Duodenal mucosa (tissue), 2 donors: ENCODE measurements at regions not wholly inside any gene's neighbourhood (a gene's known extent, or its start where the extent isn't known, plus 50 kb on each side); places are given as distances from the start of the nearest gene placed in this dataset.

Experiments
- H3K27ac ChIP-seq: one replicate; pipeline ENCODE4 v1.7.0; 2013; ENCODE audit warnings: low read depth, low read length
- H3K27me3 ChIP-seq, 2 donors: one replicate each; pipeline ENCODE4 v1.7.0; 2013; ENCODE audit warnings: low read length in 2 of 2, control low read depth in 1 of 2; ENCODE audit not compliant: insufficient read depth in 2 of 2, control insufficient read depth in 1 of 2
- H3K36me3 ChIP-seq, 2 donors: one replicate each; pipeline ENCODE4 v1.7.0; 2013; ENCODE audit warnings: low read length in 2 of 2, control low read depth in 1 of 2; ENCODE audit not compliant: insufficient read depth in 2 of 2, control insufficient read depth in 1 of 2
- H3K4me1 ChIP-seq, 2 donors: one replicate each; pipeline ENCODE4 v1.7.0; 2013; ENCODE audit warnings: low read length in 2 of 2, control low read depth in 1 of 2; ENCODE audit not compliant: insufficient read depth in 2 of 2, control insufficient read depth in 1 of 2
- H3K4me3 ChIP-seq, 2 donors: one replicate each; pipeline ENCODE4 v1.7.0; 2013; ENCODE audit warnings: low read length in 2 of 2, low read depth in 1 of 2
- H3K9ac ChIP-seq, 2 donors: one replicate each; pipeline ENCODE4 v1.7.0; 2013; ENCODE audit warnings: low read length in 2 of 2, low read depth in 1 of 2
- H3K9me3 ChIP-seq, 2 donors: one replicate each; pipeline ENCODE4 v1.7.0; 2013; ENCODE audit warnings: low read length in 2 of 2, control low read depth in 1 of 2; ENCODE audit not compliant: control insufficient read depth in 1 of 2

DNA sequence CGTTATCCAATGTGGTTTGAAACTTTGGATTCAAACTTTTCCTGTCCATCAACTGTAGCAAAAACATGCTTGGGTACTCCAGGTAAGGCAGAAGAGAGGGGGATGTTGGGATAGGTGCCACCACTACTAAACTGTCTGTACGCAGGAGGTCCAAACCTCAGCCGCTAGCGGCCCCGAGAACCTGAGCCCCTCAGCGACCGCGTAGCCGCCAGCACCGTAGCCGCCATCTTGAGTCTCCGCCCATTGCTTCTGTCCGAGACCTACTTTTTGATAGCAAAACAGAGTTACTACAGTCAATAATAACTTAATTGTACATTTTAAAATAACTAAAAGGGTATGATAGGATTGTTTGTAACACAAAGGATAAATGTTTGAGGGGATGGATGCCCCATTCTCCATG is 119.9 kb upstream of the GRID2 start:
- H3K4me1 ChIP-seq: no peaks in the 10 kb centered on the region
- no peak overlapping the region for H3K27ac ChIP-seq
- no peaks in the 10 kb centered on the region for H3K27me3 ChIP-seq
- H3K9ac ChIP-seq: no peak overlapping the region
- no peak overlapping the region for H3K4me3 ChIP-seq
- peaks cover 0 to 7% of the 10 kb centered on the region in 2 donors for H3K9me3 ChIP-seq
- no peaks in the 10 kb centered on the region for H3K36me3 ChIP-seq

GRCh38 chr4:92184566-92184965 is 119.2 kb upstream of the GRID2 start:
- Histone ChIP-seq H3K36me3 (no peaks in the 10 kb centered on the region), H3K4me1 (no peaks in the 10 kb centered on the region), H3K9me3 (peaks cover 0 to 7% of the 10 kb centered on the region in 2 donors), H3K27me3 (no peaks in the 10 kb centered on the region), H3K9ac (no peak overlapping the region), H3K27ac (no peak overlapping the region), H3K4me3 (no peak overlapping the region)

GRCh38 chr4:92186239-92186638 is 117.5 kb upstream of the GRID2 start:
- no peak overlapping the region for H3K27ac ChIP-seq
- H3K4me3 ChIP-seq: no peak overlapping the region
- no peak overlapping the region for H3K9ac ChIP-seq
- no peaks in the 10 kb centered on the region for H3K36me3 ChIP-seq
- H3K9me3 ChIP-seq: peaks cover 0 to 7% of the 10 kb centered on the region in 2 donors
- no peaks in the 10 kb centered on the region for H3K4me1 ChIP-seq
- H3K27me3 ChIP-seq: no peaks in the 10 kb centered on the region

GRCh38 chr4:92189146-92189545 is 114.6 kb upstream of the GRID2 start:
- H3K27me3 ChIP-seq: no peaks in the 10 kb centered on the region
- H3K36me3 ChIP-seq: no peaks in the 10 kb centered on the region
- no peak overlapping the region for H3K9ac ChIP-seq
- H3K9me3 ChIP-seq: no peaks in the 10 kb centered on the region
- H3K4me1 ChIP-seq: no peaks in the 10 kb centered on the region
- H3K27ac ChIP-seq: no peak overlapping the region
- H3K4me3 ChIP-seq: no peak overlapping the region

DNA sequence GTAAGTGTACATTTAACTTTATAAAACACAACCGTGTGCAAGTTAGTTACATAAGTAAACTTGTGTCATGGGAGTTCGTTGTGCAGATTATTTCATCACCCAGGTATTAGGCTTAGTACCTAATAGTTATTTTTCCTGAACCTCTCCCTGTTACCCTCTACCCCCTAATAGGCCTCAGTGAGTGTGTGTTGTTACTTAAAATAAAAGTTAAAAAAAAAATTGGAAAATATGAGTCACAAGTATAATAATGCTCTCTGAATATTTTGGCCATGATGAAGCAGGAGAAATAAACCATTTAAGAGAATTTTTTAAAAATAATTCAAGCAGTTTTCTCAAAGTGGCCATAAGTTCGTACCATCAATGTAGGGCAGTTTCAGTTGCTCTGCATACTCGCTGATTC is 105.1 kb upstream of the GRID2 start:
- H3K9me3 ChIP-seq: no peaks in the 10 kb centered on the region
- no peaks in the 10 kb centered on the region for H3K36me3 ChIP-seq
- no peak overlapping the region for H3K27ac ChIP-seq
- no peaks in the 10 kb centered on the region for H3K4me1 ChIP-seq
- no peak overlapping the region for H3K4me3 ChIP-seq
- H3K9ac ChIP-seq: no peak overlapping the region
- H3K27me3 ChIP-seq: no peaks in the 10 kb centered on the region

GRCh38 chr4:92199135-92199534 is 104.6 kb upstream of the GRID2 start:
- H3K4me1 ChIP-seq: no peaks in the 10 kb centered on the region
- no peak overlapping the region for H3K4me3 ChIP-seq
- no peaks in the 10 kb centered on the region for H3K27me3 ChIP-seq
- H3K27ac ChIP-seq: no peak overlapping the region
- no peaks in the 10 kb centered on the region for H3K36me3 ChIP-seq
- no peaks in the 10 kb centered on the region for H3K9me3 ChIP-seq
- no peak overlapping the region for H3K9ac ChIP-seq

GRCh38 chr4:92210906-92211305 is 92.9 kb upstream of the GRID2 start:
- Histone ChIP-seq H3K9ac (no peak overlapping the region), H3K4me3 (no peak overlapping the region), H3K4me1 (no peaks in the 10 kb centered on the region), H3K27me3 (no peaks in the 10 kb centered on the region), H3K9me3 (no peaks in the 10 kb centered on the region), H3K36me3 (no peaks in the 10 kb centered on the region), H3K27ac (no peak overlapping the region)

GRCh38 chr4:92215476-92215875 is 88.3 kb upstream of the GRID2 start:
- Histone ChIP-seq H3K9me3 (no peaks in the 10 kb centered on the region), H3K4me1 (no peaks in the 10 kb centered on the region), H3K27me3 (no peaks in the 10 kb centered on the region), H3K36me3 (no peaks in the 10 kb centered on the region), H3K4me3 (no peak overlapping the region), H3K9ac (no peak overlapping the region), H3K27ac (no peak overlapping the region)

GRCh38 chr4:92231511-92231910 is 72.3 kb upstream of the GRID2 start:
- no peak overlapping the region for H3K4me3 ChIP-seq
- H3K27me3 ChIP-seq: no peaks in the 10 kb centered on the region
- H3K36me3 ChIP-seq: no peaks in the 10 kb centered on the region
- H3K9me3 ChIP-seq: no peaks in the 10 kb centered on the region
- H3K27ac ChIP-seq: no peak overlapping the region
- no peak overlapping the region for H3K9ac ChIP-seq
- H3K4me1 ChIP-seq: peaks cover 8 to 16% of the 10 kb centered on the region in 2 donors

GRCh38 chr4:92232566-92232965 is 71.2 kb upstream of the GRID2 start:
- H3K27ac ChIP-seq: no peak overlapping the region
- no peaks in the 10 kb centered on the region for H3K9me3 ChIP-seq
- no peak overlapping the region for H3K4me3 ChIP-seq
- H3K4me1 ChIP-seq: peaks cover 8 to 21% of the 10 kb centered on the region in 2 donors
- no peak overlapping the region for H3K9ac ChIP-seq
- H3K36me3 ChIP-seq: no peaks in the 10 kb centered on the region
- H3K27me3 ChIP-seq: no peaks in the 10 kb centered on the region
